ENCODE measurements at regions not wholly inside any gene's neighbourhood (a gene's known extent, or its start where the extent isn't known, plus 50 kb on each side); places are given as distances from the start of the nearest gene placed in this dataset.
"Not testable (repeated sequence)": the region's sequence is repeated elsewhere in the genome, so short reads cannot be mapped to it uniquely, and the experiment has no call there.

DNA sequence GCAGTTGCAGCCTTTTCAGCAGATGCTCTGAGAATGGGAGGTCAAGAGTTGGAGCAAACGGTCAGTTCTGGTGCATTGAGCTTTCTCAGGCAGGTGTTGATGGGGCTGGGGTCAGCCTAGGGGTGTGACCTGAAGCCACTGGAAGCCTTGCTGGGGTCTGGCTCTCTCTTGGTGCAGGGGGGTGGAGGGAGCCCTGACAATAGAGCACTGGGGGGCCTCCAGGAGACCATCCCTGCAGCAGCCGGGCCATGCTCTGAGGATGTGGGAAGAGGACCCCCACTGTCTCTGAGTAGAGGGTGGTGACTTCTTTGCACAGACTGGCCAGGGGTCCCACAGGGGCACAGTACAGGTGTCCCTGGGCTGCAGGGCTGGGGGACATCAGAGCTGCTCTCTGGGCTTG lies 528.8 kb downstream of the GOLGA6L6 start:
- no CpG with 5 or more reads among the region's 2 CpGs for WGBS (ENCODE audit: insufficient coverage)

DNA sequence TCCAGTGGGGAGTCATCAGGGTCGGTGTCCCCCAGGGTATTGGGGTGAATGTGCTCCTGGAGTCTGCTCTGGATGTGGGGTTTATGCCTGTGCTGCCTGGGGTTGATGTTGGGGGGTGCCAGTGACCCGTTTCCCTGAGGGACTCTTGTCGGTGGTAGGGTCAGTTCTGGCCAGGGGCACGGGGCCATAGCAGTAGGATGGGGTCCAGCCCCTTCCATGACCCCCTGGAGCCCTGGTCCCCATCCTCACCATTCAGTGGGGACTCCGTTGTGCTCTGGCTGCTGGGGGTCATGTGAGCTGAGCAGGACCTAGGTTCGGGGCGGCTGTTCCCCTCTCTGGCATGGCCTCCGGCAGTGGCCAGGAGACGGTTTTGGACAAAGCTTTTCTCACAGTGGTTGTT lies 530.8 kb downstream of the GOLGA6L6 start:
- not testable (repeated sequence) for H3K9me3 ChIP-seq (replicated peaks; ENCODE audit: control insufficient read depth, low read depth, low read length); H3K27me3 ChIP-seq (ENCODE audit: control insufficient read depth, insufficient read depth, low read length); H3K4me1 ChIP-seq (ENCODE audit: control insufficient read depth, insufficient read depth, low read length); H3K27ac ChIP-seq (ENCODE audit: low read length); H3K4me3 ChIP-seq (ENCODE audit: low read length); DNase-seq; H3K36me3 ChIP-seq (ENCODE audit: control insufficient read depth, insufficient read depth, low read length)
- WGBS (ENCODE audit: insufficient coverage): 50% methylated on average over 1 of the region's 9 CpGs

More for the DNA sequence above, 528.8 kb downstream of the GOLGA6L6 start:
- not testable (repeated sequence) for H3K4me3 ChIP-seq (ENCODE audit: low read length); H3K36me3 ChIP-seq (ENCODE audit: control insufficient read depth, insufficient read depth, low read length); H3K9me3 ChIP-seq (replicated peaks; ENCODE audit: control insufficient read depth, low read depth, low read length); H3K27me3 ChIP-seq (ENCODE audit: control insufficient read depth, insufficient read depth, low read length); H3K27ac ChIP-seq (ENCODE audit: low read length); H3K4me1 ChIP-seq (ENCODE audit: control insufficient read depth, insufficient read depth, low read length); DNase-seq

DNA sequence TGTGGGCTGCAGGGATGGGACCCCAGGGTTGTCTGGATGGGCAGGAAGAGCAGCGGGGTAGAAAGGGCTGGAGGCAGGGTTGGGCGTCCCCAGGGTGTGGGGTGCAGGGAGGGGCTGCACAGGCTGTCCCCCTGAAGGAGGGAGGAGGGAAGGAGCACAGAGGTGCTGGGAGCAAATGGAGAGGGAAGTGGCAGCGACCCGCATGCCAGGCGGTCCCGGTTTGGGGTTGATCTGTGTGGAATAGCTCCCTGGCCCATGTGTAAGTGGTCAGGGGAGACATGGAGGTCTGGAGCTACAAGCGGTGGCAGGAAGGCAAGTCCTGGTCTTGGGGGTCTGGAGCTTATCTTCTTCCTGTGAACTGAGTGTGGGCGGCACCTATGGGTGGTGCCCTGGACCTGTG lies 532.0 kb downstream of the GOLGA6L6 start:
- H3K9me3 ChIP-seq (replicated peaks; ENCODE audit: control insufficient read depth, low read depth, low read length); H3K4me3 ChIP-seq (ENCODE audit: low read length); H3K4me1 ChIP-seq (ENCODE audit: control insufficient read depth, insufficient read depth, low read length); H3K27ac ChIP-seq (ENCODE audit: low read length); H3K27me3 ChIP-seq (ENCODE audit: control insufficient read depth, insufficient read depth, low read length); H3K36me3 ChIP-seq (ENCODE audit: control insufficient read depth, insufficient read depth, low read length); DNase-seq: not testable (repeated sequence)
- no CpG with 5 or more reads among the region's 8 CpGs for WGBS (ENCODE audit: insufficient coverage)

DNA sequence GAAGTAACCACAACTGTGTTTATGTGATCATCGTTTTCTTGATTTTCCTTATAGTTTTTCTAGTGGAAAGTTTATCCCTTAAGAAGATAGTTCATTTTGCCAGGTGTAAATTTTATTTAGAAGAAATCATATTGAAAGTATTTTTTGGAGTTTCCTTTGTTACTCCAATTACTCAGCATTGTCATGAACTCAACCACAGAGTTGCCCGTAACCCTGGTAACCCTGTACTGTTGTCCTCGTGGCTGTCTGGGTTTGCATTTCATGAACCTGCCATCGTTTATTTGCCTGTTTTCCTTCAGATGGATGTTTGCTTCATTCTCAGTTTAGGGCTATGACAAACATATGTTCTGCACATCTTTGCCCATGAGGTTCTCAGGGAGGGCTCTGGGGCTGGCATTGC lies 534.3 kb downstream of the GOLGA6L6 start:
- not testable (repeated sequence) for H3K9me3 ChIP-seq (replicated peaks; ENCODE audit: control insufficient read depth, low read depth, low read length); H3K36me3 ChIP-seq (ENCODE audit: control insufficient read depth, insufficient read depth, low read length); H3K4me1 ChIP-seq (ENCODE audit: control insufficient read depth, insufficient read depth, low read length); H3K27me3 ChIP-seq (ENCODE audit: control insufficient read depth, insufficient read depth, low read length); H3K4me3 ChIP-seq (ENCODE audit: low read length); H3K27ac ChIP-seq (ENCODE audit: low read length); DNase-seq
- WGBS (ENCODE audit: insufficient coverage): no CpG with 5 or more reads among the region's 4 CpGs

DNA sequence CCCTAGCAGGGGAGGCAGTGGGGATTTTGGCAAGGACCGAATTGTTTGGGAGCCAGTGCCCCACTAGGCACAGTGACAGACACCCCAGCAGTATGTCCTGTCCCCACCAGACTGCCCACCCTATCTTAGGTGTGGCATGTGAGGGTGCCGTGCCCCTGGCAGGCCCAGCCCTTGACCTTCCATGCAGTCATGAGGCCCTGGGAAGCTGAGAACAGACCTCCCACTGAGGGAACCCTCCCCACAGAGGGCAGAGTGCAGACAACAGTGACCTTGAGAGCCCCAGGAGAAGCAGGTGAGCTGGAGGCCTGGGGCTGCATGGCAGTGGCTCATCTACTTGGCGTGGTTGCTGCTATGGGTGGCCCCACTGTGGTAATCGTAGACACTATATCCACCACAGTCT lies 538.1 kb downstream of the GOLGA6L6 start:
- H3K27me3 ChIP-seq (ENCODE audit: control insufficient read depth, insufficient read depth, low read length); H3K4me1 ChIP-seq (ENCODE audit: control insufficient read depth, insufficient read depth, low read length); H3K36me3 ChIP-seq (ENCODE audit: control insufficient read depth, insufficient read depth, low read length); H3K9me3 ChIP-seq (replicated peaks; ENCODE audit: control insufficient read depth, low read depth, low read length); DNase-seq; H3K4me3 ChIP-seq (ENCODE audit: low read length); H3K27ac ChIP-seq (ENCODE audit: low read length): not testable (repeated sequence)
- WGBS (ENCODE audit: insufficient coverage): no CpG with 5 or more reads among the region's 4 CpGs

DNA sequence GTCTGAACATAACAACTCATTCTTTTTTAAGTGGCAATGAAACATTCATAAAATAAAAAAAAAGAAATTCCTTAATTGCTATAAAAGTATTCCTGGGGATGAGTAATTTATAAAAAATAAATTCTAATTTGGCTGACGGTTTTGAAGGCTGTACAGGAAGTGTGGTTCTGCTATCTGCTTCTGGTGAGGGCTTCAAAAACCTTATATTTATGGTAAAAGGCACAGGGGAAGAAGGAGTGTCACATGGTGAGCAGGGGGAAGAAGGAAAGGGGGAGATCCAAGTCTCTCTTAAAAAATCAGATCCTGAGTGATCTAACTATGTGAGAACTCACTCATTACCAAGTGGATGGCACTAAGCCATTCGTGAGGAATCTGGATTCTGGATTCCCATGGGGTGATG lies 539.0 kb downstream of the GOLGA6L6 start:
- not testable (repeated sequence) for H3K9me3 ChIP-seq (replicated peaks; ENCODE audit: control insufficient read depth, low read depth, low read length); DNase-seq; H3K36me3 ChIP-seq (ENCODE audit: control insufficient read depth, insufficient read depth, low read length); H3K4me1 ChIP-seq (ENCODE audit: control insufficient read depth, insufficient read depth, low read length); H3K27me3 ChIP-seq (ENCODE audit: control insufficient read depth, insufficient read depth, low read length); H3K27ac ChIP-seq (ENCODE audit: low read length); H3K4me3 ChIP-seq (ENCODE audit: low read length)
- WGBS (ENCODE audit: insufficient coverage): no CpG with 5 or more reads among the region's 2 CpGs

DNA sequence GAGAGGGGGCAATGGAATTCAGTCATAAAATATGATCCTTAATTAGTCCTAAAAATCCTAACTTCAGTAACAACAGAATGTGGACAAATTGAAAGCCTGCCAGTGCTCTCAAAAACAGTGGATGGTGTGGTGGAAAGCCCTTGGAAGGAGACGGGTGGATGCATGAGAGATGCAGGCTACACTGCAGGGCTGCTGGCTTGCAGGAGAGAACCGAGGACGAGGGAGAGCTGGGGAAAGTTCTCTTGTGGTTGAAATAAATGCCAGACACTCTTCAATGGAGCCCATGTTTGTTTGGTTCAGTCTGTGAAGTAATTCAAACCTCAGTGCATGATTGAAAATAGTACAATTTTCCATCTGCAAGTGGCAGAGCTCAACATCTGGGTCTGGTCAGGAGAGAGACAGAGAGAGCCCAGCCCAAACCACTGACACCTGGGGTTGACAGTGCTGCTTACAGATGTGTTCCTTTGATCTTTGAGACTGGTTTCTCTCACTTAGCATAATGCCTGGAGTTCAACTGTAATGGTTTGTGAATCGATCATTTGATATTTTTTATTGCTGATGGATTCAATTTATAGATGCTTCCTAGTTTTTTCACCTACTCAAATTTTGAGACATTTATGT lies 544.9 kb downstream of the GOLGA6L6 start:
- H3K36me3 ChIP-seq (ENCODE audit: control insufficient read depth, insufficient read depth, low read length); H3K4me3 ChIP-seq (ENCODE audit: low read length); H3K4me1 ChIP-seq (ENCODE audit: control insufficient read depth, insufficient read depth, low read length); H3K27me3 ChIP-seq (ENCODE audit: control insufficient read depth, insufficient read depth, low read length); H3K27ac ChIP-seq (ENCODE audit: low read length); H3K9me3 ChIP-seq (replicated peaks; ENCODE audit: control insufficient read depth, low read depth, low read length); DNase-seq: not testable (repeated sequence)
- no CpG with 5 or more reads among the region's 4 CpGs for WGBS (ENCODE audit: insufficient coverage)

DNA sequence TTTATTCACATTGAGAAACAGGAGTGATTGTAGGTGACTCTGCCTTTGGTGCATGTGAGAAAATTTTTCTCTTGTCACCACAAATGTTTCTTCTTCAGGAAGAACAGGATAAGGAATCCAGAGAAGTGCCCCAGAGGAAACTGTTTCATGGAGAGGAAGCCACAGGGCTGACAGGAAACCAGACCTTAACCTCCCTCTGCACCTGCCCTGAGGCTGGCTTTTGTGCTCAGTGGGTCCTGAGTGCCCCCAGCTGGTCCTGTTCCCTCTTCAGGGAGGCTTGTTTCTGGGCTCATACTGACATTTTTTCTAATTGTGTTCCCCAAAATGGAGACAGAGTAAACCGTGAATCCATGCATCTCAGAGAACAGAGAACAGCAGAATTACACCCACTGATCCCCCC lies 546.3 kb downstream of the GOLGA6L6 start:
- no CpG with 5 or more reads among the region's 1 CpG for WGBS (ENCODE audit: insufficient coverage)
- H3K9me3 ChIP-seq (replicated peaks; ENCODE audit: control insufficient read depth, low read depth, low read length): peaks cover 11% of the 10 kb centered on the region
- DNase-seq; H3K27ac ChIP-seq (ENCODE audit: low read length); H3K4me1 ChIP-seq (ENCODE audit: control insufficient read depth, insufficient read depth, low read length); H3K36me3 ChIP-seq (ENCODE audit: control insufficient read depth, insufficient read depth, low read length); H3K4me3 ChIP-seq (ENCODE audit: low read length); H3K27me3 ChIP-seq (ENCODE audit: control insufficient read depth, insufficient read depth, low read length): not testable (repeated sequence)

DNA sequence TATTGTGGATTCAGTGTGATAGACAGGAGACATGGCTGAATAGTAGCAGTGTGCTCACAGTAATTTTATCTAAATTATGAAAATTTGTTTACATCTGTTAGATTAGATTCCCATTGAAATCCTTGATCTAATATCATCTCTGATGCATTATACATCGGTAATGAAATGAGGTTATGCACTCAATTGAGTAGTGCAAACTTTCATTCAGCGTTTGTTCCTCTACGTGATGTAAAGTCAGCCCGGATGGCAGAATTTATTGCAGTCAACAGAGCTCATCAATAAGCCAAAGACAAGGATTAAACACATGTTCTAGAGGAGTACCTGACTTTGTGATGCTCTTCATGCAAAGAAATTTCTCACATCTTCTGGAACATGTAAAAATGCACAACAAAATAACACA lies 549.2 kb downstream of the GOLGA6L6 start:
- no peak overlapping the region for H3K27ac ChIP-seq (ENCODE audit: low read length)
- H3K27me3 ChIP-seq (ENCODE audit: control insufficient read depth, insufficient read depth, low read length): no peaks in the 10 kb centered on the region
- no peaks in the 10 kb centered on the region for H3K36me3 ChIP-seq (ENCODE audit: control insufficient read depth, insufficient read depth, low read length)
- H3K4me3 ChIP-seq (ENCODE audit: low read length): no peak overlapping the region
- no CpG with 5 or more reads among the region's 4 CpGs for WGBS (ENCODE audit: insufficient coverage)
- no peak for DNase-seq
- H3K4me1 ChIP-seq (ENCODE audit: control insufficient read depth, insufficient read depth, low read length): no peaks in the 10 kb centered on the region
- peaks cover 21% of the 10 kb centered on the region for H3K9me3 ChIP-seq (replicated peaks; ENCODE audit: control insufficient read depth, low read depth, low read length)

DNA sequence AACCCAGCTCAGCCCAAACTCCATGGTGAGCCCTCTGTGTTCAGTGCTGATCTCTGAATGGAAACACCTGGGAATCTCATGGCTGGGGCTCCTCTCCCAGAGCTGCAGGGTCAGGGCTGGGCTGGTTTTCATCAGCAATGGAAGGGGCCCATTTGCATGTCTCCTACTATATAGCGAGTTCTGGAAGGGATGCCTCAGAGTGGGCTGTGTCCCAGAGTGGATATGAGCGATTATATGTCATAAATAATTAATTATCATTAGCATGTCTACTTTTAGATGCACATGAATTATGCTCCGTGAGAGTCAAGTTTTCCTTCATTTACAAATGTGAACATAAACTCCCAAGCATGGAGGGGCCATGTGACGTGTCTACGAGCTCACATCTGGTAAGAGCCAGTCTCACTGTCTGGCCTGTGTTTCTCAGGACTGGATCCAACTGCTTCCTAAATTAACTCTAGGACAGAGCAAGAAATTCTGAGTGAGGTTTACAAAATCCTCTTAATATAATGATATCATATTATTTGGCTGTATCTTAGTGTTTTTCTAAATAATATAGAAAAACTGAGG lies 553.4 kb downstream of the GOLGA6L6 start:
- no CpG with 5 or more reads among the region's 5 CpGs for WGBS (ENCODE audit: insufficient coverage)
- no peak overlapping the region for H3K27ac ChIP-seq (ENCODE audit: low read length)
- H3K27me3 ChIP-seq (ENCODE audit: control insufficient read depth, insufficient read depth, low read length): no peaks in the 10 kb centered on the region
- DNase-seq: no peak
- H3K9me3 ChIP-seq (replicated peaks; ENCODE audit: control insufficient read depth, low read depth, low read length): peaks cover 25% of the 10 kb centered on the region
- H3K4me3 ChIP-seq (ENCODE audit: low read length): no peak overlapping the region
- H3K36me3 ChIP-seq (ENCODE audit: control insufficient read depth, insufficient read depth, low read length): no peaks in the 10 kb centered on the region
- no peaks in the 10 kb centered on the region for H3K4me1 ChIP-seq (ENCODE audit: control insufficient read depth, insufficient read depth, low read length)
